GM12878 (cell line): ENCODE measurements at regions not wholly inside any gene's neighbourhood (a gene's known extent, or its start where the extent isn't known, plus 50 kb on each side); places are given as distances from the start of the nearest gene placed in this dataset.

ENCODE experiments used
- ATAC-seq: fragments of 200-7000 bp; cut with Tn5 transposase; 3 replicates; pipeline ENCODE4 v1.9.1; 2020; ENCODE audit warnings: mild to moderate bottlenecking, moderate library complexity
- BruUV-seq: library from RNA; stranded (reverse); fragments of 400-500 nt; replicated peaks from 2 replicates; lab custom pipeline; 2021; lab: Mats Ljungman, UMichigan
- CTCF ChIA-PET: fragments of 300-600 bp; sonication (Branson Sonifier 250); formaldehyde crosslinking; extraction: SDS; loops from one replicate; lab custom pipeline; 2021; ENCODE audit warnings: inconsistent platforms; lab: Yijun Ruan, JAX
- POLR2A ChIA-PET: fragments of 350-600 bp; formaldehyde crosslinking; extraction: SDS; loops from one replicate; lab custom pipeline; 2021; ENCODE audit warnings: inconsistent platforms; lab: Charles Lee
- RAD21 ChIA-PET: fragments of 300-600 bp; sonication (Branson Sonifier 250); formaldehyde crosslinking; loops from one replicate; lab custom pipeline; 2023; ENCODE audit warnings: antibody characterized with exemption; ENCODE audit not compliant: unreplicated experiment; lab: Charles Lee
- SMC1A ChIA-PET: fragments of 300-600 bp; sonication (Branson Sonifier 250); formaldehyde crosslinking; loops from one replicate; lab custom pipeline; 2023; ENCODE audit not compliant: unreplicated experiment, uncharacterized antibody; lab: Charles Lee
- DNase-seq: peaks from one replicate; pipeline ENCODE4 v3.0.0-alpha.2; 2011; ENCODE audit warnings: low read depth, low spot score
- FAIRE-seq: peaks from 3 replicates; lab custom pipeline; 2011; peaks lifted over from hg19 to GRCh38; lab: Jason Lieb, UNC
- H2AFZ ChIP-seq: 2 replicates; pipeline ENCODE4 v1.6.0; 2011; ENCODE audit warnings: low read depth, low read length, control low read depth; ENCODE audit not compliant: control insufficient read depth
- H3K27ac ChIP-seq: 2 replicates; pipeline ENCODE4 v1.5.1; 2011; ENCODE audit warnings: control low read depth; ENCODE audit not compliant: control insufficient read depth, insufficient read depth
- H3K27me3 ChIP-seq, 2 experiments: replicated peaks in 1 of 2; 2 replicates each; pipeline versions ENCODE4 v1.6.0 to v1.6.1; 2011; ENCODE audit warnings: low read length in 1 of 2; ENCODE audit not compliant: control insufficient read depth in 2 of 2, insufficient read depth in 2 of 2
- H3K36me3 ChIP-seq, 2 experiments: 2 replicates each; pipeline ENCODE4 v1.5.1; 2011; ENCODE audit warnings: low read length in 1 of 2; ENCODE audit not compliant: control insufficient read depth in 2 of 2, insufficient read depth in 2 of 2
- H3K4me1 ChIP-seq: 2 replicates; pipeline ENCODE4 v1.6.1; 2011; ENCODE audit warnings: mild to moderate bottlenecking, low read length, moderate library complexity, mixed read lengths; ENCODE audit not compliant: control insufficient read depth, insufficient read depth
- H3K4me2 ChIP-seq: 2 replicates; pipeline ENCODE4 v1.6.0; 2011; ENCODE audit warnings: control low read depth; ENCODE audit not compliant: control insufficient read depth, insufficient read depth
- H3K4me3 ChIP-seq: fragments of 200-600 bp; sonication (generic); 2 replicates; pipeline ENCODE4 v1.5.1; 2016
- H3K79me2 ChIP-seq: 2 replicates; pipeline ENCODE4 v1.6.0; 2011; ENCODE audit warnings: low read length; ENCODE audit not compliant: control insufficient read depth, insufficient read depth
- H3K9ac ChIP-seq: 2 replicates; pipeline ENCODE4 v1.8.0; 2011; ENCODE audit warnings: low read length, control low read depth, mixed read lengths; ENCODE audit not compliant: control insufficient read depth, insufficient read depth
- H3K9me3 ChIP-seq: replicated peaks from 3 replicates; pipeline ENCODE4 v1.5.1; 2011; ENCODE audit warnings: mild to moderate bottlenecking, low read length; ENCODE audit not compliant: control insufficient read depth, insufficient read depth
- H4K20me1 ChIP-seq: 2 replicates; pipeline ENCODE4 v1.6.0; 2011; ENCODE audit not compliant: control insufficient read depth, insufficient read depth
- BCL11A ChIP-seq: IDR thresholded peaks from 2 replicates; pipeline ENCODE4 v1.6.1; 2011; ENCODE audit warnings: low read depth, low read length
- ELK1 ChIP-seq: IDR thresholded peaks from 2 replicates; pipeline ENCODE4 v1.6.1; 2012; ENCODE audit warnings: low read depth, low read length, improper control_type of control experiment
- EP300 ChIP-seq, 2 experiments: fragments of 150-350 bp in 1 of 2; IDR thresholded peaks; 2 replicates each; pipeline ENCODE4 v1.6.1; 2011 to 2012; ENCODE audit warnings: low read depth in 2 of 2, low read length in 2 of 2, borderline replicate concordance in 1 of 2, improper control_type of control experiment in 1 of 2, inconsistent platforms in 1 of 2; ENCODE audit not compliant: control insufficient read depth in 1 of 2
- EZH2 ChIP-seq: IDR thresholded peaks from 2 replicates; pipeline ENCODE4 v1.6.1; 2012; ENCODE audit warnings: low read depth, mild to moderate bottlenecking, control low read depth, inconsistent platforms, low read length, borderline replicate concordance; ENCODE audit not compliant: control insufficient read depth
- GABPA ChIP-seq: IDR thresholded peaks from 2 replicates; pipeline ENCODE4 v1.6.1; 2014; ENCODE audit warnings: antibody characterized with exemption, low read depth, mild to moderate bottlenecking, inconsistent platforms
- IRF4 ChIP-seq: IDR thresholded peaks from 2 replicates; pipeline ENCODE4 v1.6.1; 2011; ENCODE audit warnings: low read depth, low read length
- MTA2 ChIP-seq: fragments of 450-650 bp; IDR thresholded peaks from 2 replicates; pipeline ENCODE4 v1.6.1; 2016; ENCODE audit warnings: low read depth, mild to moderate bottlenecking, moderate library complexity
- POLR2A ChIP-seq: IDR thresholded peaks from 2 replicates; pipeline ENCODE4 v1.6.1; 2011; ENCODE audit warnings: low read depth, mild to moderate bottlenecking, low read length
- RAD51 ChIP-seq: fragments of 450-650 bp; IDR thresholded peaks from 2 replicates; pipeline ENCODE4 v1.6.1; 2016; ENCODE audit warnings: moderate library complexity, mild to moderate bottlenecking, inconsistent platforms
- RELA ChIP-seq: fragments of 450-650 bp; IDR thresholded peaks from 2 replicates; pipeline ENCODE4 v1.8.0; 2014; ENCODE audit warnings: borderline replicate concordance; ENCODE audit not compliant: partially characterized antibody
- SREBF2 ChIP-seq: IDR thresholded peaks from 2 replicates; pipeline ENCODE4 v1.6.1; 2012; ENCODE audit warnings: mild to moderate bottlenecking, low read length
- SRF ChIP-seq, 2 experiments: IDR thresholded peaks; 2 replicates each; pipeline ENCODE4 v1.6.1; 2011; ENCODE audit warnings: low read depth in 2 of 2, low read length in 2 of 2, mild to moderate bottlenecking in 1 of 2, moderate library complexity in 1 of 2
- SUZ12 ChIP-seq: fragments of 200-600 bp; sonication (generic); IDR thresholded peaks from one replicate; pipeline ENCODE4 v1.6.1; 2018; ENCODE audit warnings: antibody characterized with exemption, mild to moderate bottlenecking; ENCODE audit not compliant: unreplicated experiment
- ZNF207 ChIP-seq: fragments of 450-650 bp; IDR thresholded peaks from 2 replicates; pipeline ENCODE4 v1.6.1; 2014; ENCODE audit warnings: antibody characterized with exemption, mild to moderate bottlenecking, borderline replicate concordance
- WGBS: methylation state at CpG from one replicate; pipeline ENCODE4 v1.1.6; 2016; ENCODE audit warnings: low lambda C conversion rate; ENCODE audit not compliant: insufficient replicate concordance, insufficient coverage; ENCODE audit errors: missing lambda C conversion rate; 5-methylcytosine and 5-hydroxymethylcytosine counted together
- in situ Hi-C: fragments of 300-500 bp; cut with MboI; formaldehyde crosslinking; loops from 9 replicates; pipeline ENCODE4 v1.14.3; 2018; ENCODE audit warnings: mixed read lengths
- intact Hi-C: fragments of 100-400 bp; cut with micrococcal nuclease; formaldehyde crosslinking; loops from one replicate; pipeline ENCODE4 v1.14.2; 2022; ENCODE audit not compliant: unreplicated experiment

- Histone ChIP-seq H3K4me1 (no peaks in the 10 kb centered on the region), H2AFZ (no peak overlapping the region), H3K9me3 (no peaks in the 10 kb centered on the region), H3K79me2 (no peaks in the 10 kb centered on the region), H3K27me3 (no peaks in the 10 kb centered on the region), H3K9ac (no peak overlapping the region), H3K4me3 (no peak overlapping the region), H3K4me2 (no peak overlapping the region), H3K27ac (no peak overlapping the region), H4K20me1 (no peaks in the 10 kb centered on the region), H3K36me3 (no peaks in the 10 kb centered on the region)
- RAD21 ChIA-PET: no interaction called here
- intact Hi-C loops: no loop called here
- ATAC-seq (no peak), FAIRE-seq (no peak), DNase-seq (no peak)
- CTCF ChIA-PET: no interaction called here
- POLR2A ChIA-PET: no interaction called here
- WGBS: 5% methylated on average over 2 of the region's 2 CpGs
- in situ Hi-C loops: no loop called here
- SMC1A ChIA-PET: no interaction called here
- BruUV-seq: no TSS peak
- TF ChIP-seq SRF (IDR thresholded peaks at IDR 0.05; ENCODE audit: low read depth in 2 of 2, low read length in 2 of 2) (no peak), RELA (no peak), POLR2A (no peak), ELK1 (no peak), BCL11A (no peak), IRF4 (no peak), ZNF207 (no peak), EZH2 (no peak), RAD51 (no peak), EP300 (IDR thresholded peaks at IDR 0.05; ENCODE audit: borderline replicate concordance in 1 of 2, control insufficient read depth in 1 of 2, low read depth in 2 of 2, low read length in 2 of 2) (no peak), MTA2 (no peak), GABPA (no peak), SREBF2 (no peak), SUZ12 (no peak)
These were observed 139.2 kb downstream of the TNFSF13B start for GRCh38 chr13:108408672-108409071.
